MM.1S (cell line): ENCODE measurements at regions not wholly inside any gene's neighbourhood (a gene's known extent, or its start where the extent isn't known, plus 50 kb on each side); places are given as distances from the start of the nearest gene placed in this dataset.

Source experiments
- DNase-seq: peaks from one replicate; pipeline ENCODE4 v3.0.0-alpha.2; 2015
- H2AFZ ChIP-seq: fragments of 300-600 bp; sonication (generic); 2 replicates; pipeline ENCODE4 v1.6.0; 2016; ENCODE audit warnings: antibody characterized with exemption, low read length
- H3F3A ChIP-seq: fragments of 300-600 bp; sonication (generic); 2 replicates; pipeline ENCODE4 v1.6.1; 2016; ENCODE audit warnings: mild to moderate bottlenecking, antibody characterized with exemption, low read length, moderate library complexity, mixed read lengths; ENCODE audit not compliant: insufficient read depth
- H3K27ac ChIP-seq: fragments of 300-600 bp; sonication (generic); 2 replicates; pipeline ENCODE4 v1.5.1; 2016; ENCODE audit warnings: mild to moderate bottlenecking, low read length
- H3K27me3 ChIP-seq: fragments of 300-600 bp; sonication (generic); replicated peaks from 2 replicates; pipeline ENCODE4 v1.6.0; 2016; ENCODE audit warnings: low read length; ENCODE audit not compliant: insufficient read depth
- H3K36me3 ChIP-seq: fragments of 300-600 bp; sonication (generic); replicated peaks from 2 replicates; pipeline ENCODE4 v1.6.1; 2016; ENCODE audit warnings: mild to moderate bottlenecking, low read length, mixed read lengths; ENCODE audit not compliant: insufficient read depth
- H3K4me1 ChIP-seq: fragments of 300-600 bp; sonication (generic); 2 replicates; pipeline ENCODE4 v1.6.1; 2016; ENCODE audit warnings: low read length, mixed read lengths
- H3K4me2 ChIP-seq: fragments of 300-600 bp; sonication (generic); 2 replicates; pipeline ENCODE4 v1.6.0; 2016; ENCODE audit warnings: low read depth, low read length
- H3K4me3 ChIP-seq: fragments of 300-600 bp; sonication (generic); 2 replicates; pipeline ENCODE4 v1.5.1; 2016; ENCODE audit warnings: low read length, mixed read lengths
- H3K79me2 ChIP-seq: fragments of 300-600 bp; sonication (generic); 2 replicates; pipeline ENCODE4 v1.6.1; 2016; ENCODE audit warnings: mixed run types, low read length, mixed read lengths
- H3K9ac ChIP-seq: fragments of 300-600 bp; sonication (generic); 2 replicates; pipeline ENCODE4 v1.6.1; 2016; ENCODE audit warnings: low read length, mixed read lengths
- H3K9me2 ChIP-seq: fragments of 300-600 bp; sonication (generic); replicated peaks from 2 replicates; pipeline ENCODE4 v1.6.1; 2016; ENCODE audit warnings: mild to moderate bottlenecking, low read length, mixed read lengths; ENCODE audit not compliant: insufficient read depth
- H3K9me3 ChIP-seq: fragments of 300-600 bp; sonication (generic); replicated peaks from 2 replicates; pipeline ENCODE4 v1.6.1; 2016; ENCODE audit warnings: mild to moderate bottlenecking, low read length, mixed read lengths; ENCODE audit not compliant: insufficient read depth
- H4K20me1 ChIP-seq: fragments of 300-600 bp; sonication (generic); 2 replicates; pipeline ENCODE4 v1.6.1; 2016; ENCODE audit warnings: mild to moderate bottlenecking, low read length, moderate library complexity, mixed read lengths; ENCODE audit not compliant: insufficient read depth
- EZH2 ChIP-seq: fragments of 300-600 bp; sonication (generic); optimal IDR thresholded peaks from 2 replicates; pipeline ENCODE3; 2017; ENCODE audit warnings: low read depth, mild to moderate bottlenecking, antibody characterized with exemption, low read length, mixed read lengths
- EZH2phosphoT487 ChIP-seq: fragments of 300-600 bp; sonication (generic); IDR thresholded peaks from 2 replicates; pipeline ENCODE4 v1.6.1; 2018; ENCODE audit warnings: antibody characterized with exemption, low read length
- TF ChIP-seq, protein P1 (sequence below): fragments of 300-600 bp; sonication (generic); IDR thresholded peaks from 2 replicates; pipeline ENCODE4 v1.5.1; 2016; ENCODE audit warnings: antibody characterized with exemption, low read length, mixed read lengths

DNA sequence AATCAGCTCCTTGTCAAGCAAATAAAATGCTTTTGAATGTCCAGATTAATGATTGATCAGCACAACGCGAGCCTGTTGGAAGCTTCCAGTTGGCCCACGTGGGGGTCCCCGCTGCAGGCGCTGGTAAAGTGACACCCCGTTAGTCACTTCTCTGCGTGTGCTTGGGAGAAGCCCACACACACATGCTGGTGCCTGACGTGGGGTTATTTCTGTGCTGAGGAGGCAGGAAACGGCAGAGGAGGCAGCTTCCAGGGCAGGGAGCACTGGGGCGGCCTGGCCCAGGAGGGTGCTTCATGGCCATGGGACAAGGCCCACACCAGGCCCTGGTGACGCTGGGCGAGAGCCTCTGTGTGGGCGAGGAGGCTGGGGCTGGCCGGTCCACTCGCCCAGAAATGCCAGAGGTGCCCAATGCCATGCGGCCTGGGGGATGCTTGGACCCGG lies 101.5 kb downstream of the KIF26A start:
- TF ChIP-seq, protein P1, sequence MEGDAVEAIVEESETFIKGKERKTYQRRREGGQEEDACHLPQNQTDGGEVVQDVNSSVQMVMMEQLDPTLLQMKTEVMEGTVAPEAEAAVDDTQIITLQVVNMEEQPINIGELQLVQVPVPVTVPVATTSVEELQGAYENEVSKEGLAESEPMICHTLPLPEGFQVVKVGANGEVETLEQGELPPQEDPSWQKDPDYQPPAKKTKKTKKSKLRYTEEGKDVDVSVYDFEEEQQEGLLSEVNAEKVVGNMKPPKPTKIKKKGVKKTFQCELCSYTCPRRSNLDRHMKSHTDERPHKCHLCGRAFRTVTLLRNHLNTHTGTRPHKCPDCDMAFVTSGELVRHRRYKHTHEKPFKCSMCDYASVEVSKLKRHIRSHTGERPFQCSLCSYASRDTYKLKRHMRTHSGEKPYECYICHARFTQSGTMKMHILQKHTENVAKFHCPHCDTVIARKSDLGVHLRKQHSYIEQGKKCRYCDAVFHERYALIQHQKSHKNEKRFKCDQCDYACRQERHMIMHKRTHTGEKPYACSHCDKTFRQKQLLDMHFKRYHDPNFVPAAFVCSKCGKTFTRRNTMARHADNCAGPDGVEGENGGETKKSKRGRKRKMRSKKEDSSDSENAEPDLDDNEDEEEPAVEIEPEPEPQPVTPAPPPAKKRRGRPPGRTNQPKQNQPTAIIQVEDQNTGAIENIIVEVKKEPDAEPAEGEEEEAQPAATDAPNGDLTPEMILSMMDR, result no peak
- TF ChIP-seq EZH2 (no peak), EZH2phosphoT487 (no peak)
- no peak overlapping the region for H3K4me3 ChIP-seq
- no peaks in the 10 kb centered on the region for H3F3A ChIP-seq
- H4K20me1 ChIP-seq, result no peaks in the 10 kb centered on the region
- DNase-seq, result no peak
- no peaks in the 10 kb centered on the region for H3K9me2 ChIP-seq
- no peaks in the 10 kb centered on the region for H3K4me1 ChIP-seq
- H3K36me3 ChIP-seq, result no peaks in the 10 kb centered on the region
- H3K27me3 ChIP-seq, result peaks cover 12% of the 10 kb centered on the region
- no peak overlapping the region for H3K4me2 ChIP-seq
- H3K27ac ChIP-seq, result no peak overlapping the region
- H3K9ac ChIP-seq, result no peak overlapping the region
- no peaks in the 10 kb centered on the region for H3K79me2 ChIP-seq
- H2AFZ ChIP-seq, result no peak overlapping the region
- H3K9me3 ChIP-seq, result no peaks in the 10 kb centered on the region

DNA sequence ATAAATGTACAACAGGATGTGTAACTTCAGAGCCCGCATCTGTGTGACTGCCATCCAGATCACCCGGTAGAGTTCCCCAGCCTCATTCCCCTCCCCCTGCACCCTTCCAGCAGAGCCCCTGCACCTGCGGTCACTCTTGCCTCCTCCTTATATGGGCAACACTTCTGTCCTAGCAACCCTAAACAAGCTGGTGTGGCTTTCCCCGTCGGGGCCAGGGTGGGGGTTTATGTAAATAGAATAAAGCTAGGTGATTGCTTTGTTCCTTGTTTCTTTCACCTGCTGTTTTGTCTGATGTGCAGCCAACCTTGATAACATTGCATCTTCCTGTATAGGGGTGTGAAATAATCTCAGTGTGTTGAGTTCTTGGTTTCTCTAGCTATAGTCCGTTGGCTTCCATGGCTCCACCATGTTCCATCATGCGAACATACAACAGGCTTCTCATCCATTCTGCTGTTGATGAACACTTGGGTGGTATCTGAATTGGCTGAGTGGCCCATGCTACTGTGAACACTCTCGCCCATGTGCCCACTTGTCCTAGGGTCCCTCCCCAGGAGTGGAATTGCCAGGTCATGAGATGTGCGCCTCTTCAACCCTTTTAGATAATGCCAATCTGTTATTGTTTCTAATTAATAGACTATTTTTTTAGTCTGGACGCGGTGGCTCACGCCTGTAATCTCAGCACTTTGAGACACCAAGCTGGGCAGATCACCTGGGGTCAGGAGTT lies 102.2 kb downstream of the KIF26A start:
- H3K36me3 ChIP-seq, result no peaks in the 10 kb centered on the region
- H3K27me3 ChIP-seq, result peaks cover 12% of the 10 kb centered on the region
- H3K9me3 ChIP-seq, result no peaks in the 10 kb centered on the region
- no peak for DNase-seq
- H3K4me3 ChIP-seq, result no peak overlapping the region
- H3K27ac ChIP-seq, result no peak overlapping the region
- TF ChIP-seq EZH2phosphoT487 (no peak), EZH2 (no peak)
- TF ChIP-seq, protein P1, result no peak
- no peak overlapping the region for H3K4me2 ChIP-seq
- no peaks in the 10 kb centered on the region for H3K9me2 ChIP-seq
- no peaks in the 10 kb centered on the region for H3K4me1 ChIP-seq
- no peak overlapping the region for H2AFZ ChIP-seq
- no peaks in the 10 kb centered on the region for H3K79me2 ChIP-seq
- H3F3A ChIP-seq, result no peaks in the 10 kb centered on the region
- H4K20me1 ChIP-seq, result no peaks in the 10 kb centered on the region
- H3K9ac ChIP-seq, result no peak overlapping the region

DNA sequence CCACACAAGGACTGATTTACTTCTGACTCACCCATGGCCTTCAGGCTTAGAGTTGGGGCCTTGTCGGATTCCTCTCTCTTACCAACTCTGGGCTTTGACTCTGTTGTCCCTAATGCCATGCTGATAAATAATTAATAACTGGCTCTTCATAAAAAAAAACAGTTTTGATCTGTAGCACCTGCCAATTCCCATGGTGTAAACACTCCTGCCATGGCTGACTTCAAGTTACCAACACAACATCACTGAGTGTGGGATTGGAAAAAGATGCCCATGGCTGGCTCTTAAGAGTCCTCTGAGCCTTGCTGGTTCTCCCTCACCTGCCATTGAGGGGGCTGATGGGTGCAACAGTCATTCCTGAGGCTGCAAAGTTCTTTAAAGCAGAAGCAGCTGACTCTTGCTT lies 104.8 kb downstream of the KIF26A start:
- H3F3A ChIP-seq, result no peaks in the 10 kb centered on the region
- H3K27ac ChIP-seq, result no peak overlapping the region
- TF ChIP-seq, protein P1, result no peak
- TF ChIP-seq EZH2phosphoT487, result no peak
- TF ChIP-seq EZH2, result no peak
- DNase-seq, result no peak
- no peaks in the 10 kb centered on the region for H3K9me2 ChIP-seq
- H4K20me1 ChIP-seq, result no peaks in the 10 kb centered on the region
- H3K36me3 ChIP-seq, result no peaks in the 10 kb centered on the region
- no peaks in the 10 kb centered on the region for H3K79me2 ChIP-seq
- H3K9me3 ChIP-seq, result no peaks in the 10 kb centered on the region
- no peak overlapping the region for H3K4me3 ChIP-seq
- no peak overlapping the region for H3K9ac ChIP-seq
- H3K4me1 ChIP-seq, result no peaks in the 10 kb centered on the region
- peaks cover 12% of the 10 kb centered on the region for H3K27me3 ChIP-seq
- H3K4me2 ChIP-seq, result no peak overlapping the region
- H2AFZ ChIP-seq, result no peak overlapping the region
